Aorta (tissue), 5 donors: ENCODE measurements at regions not wholly inside any gene's neighbourhood (a gene's known extent, or its start where the extent isn't known, plus 50 kb on each side); places are given as distances from the start of the nearest gene placed in this dataset.

Experiments
- ATAC-seq: fragments of 200-7000 bp; cut with Tn5 transposase; one replicate; pipeline ENCODE4 v1.9.1; 2022; ENCODE audit warnings: moderate library complexity; ENCODE audit not compliant: low FRiP score
- DNase-seq, 2 donors: peaks; one replicate each; pipeline ENCODE4 v3.0.0-alpha.2; 2020
- H3K27ac ChIP-seq, 2 donors: one replicate each; pipeline ENCODE4 v1.5.1; 2013; ENCODE audit warnings: low read length in 2 of 2, mild to moderate bottlenecking in 2 of 2, moderate library complexity in 2 of 2, control low read depth in 1 of 2, inconsistent platforms in 1 of 2, low read depth in 1 of 2
- H3K27me3 ChIP-seq, 2 donors: one replicate each; pipeline ENCODE4 v1.6.1; 2013; ENCODE audit warnings: control low read depth in 1 of 2, low read length in 1 of 2, mild to moderate bottlenecking in 1 of 2, moderate library complexity in 1 of 2; ENCODE audit not compliant: insufficient read depth in 2 of 2, control insufficient read depth in 1 of 2
- H3K36me3 ChIP-seq, 2 donors: one replicate each; pipeline ENCODE4 v1.6.1; 2013; ENCODE audit warnings: control low read depth in 1 of 2, low read length in 1 of 2, mild to moderate bottlenecking in 1 of 2; ENCODE audit not compliant: insufficient read depth in 2 of 2, control insufficient read depth in 1 of 2
- H3K4me1 ChIP-seq, 2 donors: one replicate each; pipeline ENCODE4 v1.6.1; 2013; ENCODE audit warnings: low read length in 2 of 2, control low read depth in 1 of 2, mild to moderate bottlenecking in 1 of 2, moderate library complexity in 1 of 2; ENCODE audit not compliant: insufficient read depth in 2 of 2, control insufficient read depth in 1 of 2
- H3K4me3 ChIP-seq, 2 donors: one replicate each; pipeline ENCODE4 v1.5.1; 2013; ENCODE audit warnings: low read length in 2 of 2, control low read depth in 1 of 2, mild to moderate bottlenecking in 1 of 2
- H3K9me3 ChIP-seq: one replicate; pipeline ENCODE4 v1.6.1; 2013; ENCODE audit warnings: mild to moderate bottlenecking, low read length; ENCODE audit not compliant: control insufficient read depth
- WGBS, 2 donors: extraction: QIAGEN DNeasy Blood & Tissue Kit; methylation state at CpG; one replicate each; pipeline ENCODE4 v1.1.7; 2013; 5-methylcytosine and 5-hydroxymethylcytosine counted together
- intact Hi-C, 2 donors: fragments of 100-400 bp; cut with DNase I; formaldehyde crosslinking; loops; one replicate each; pipeline versions ENCODE4 v1.14.2 to v1.15.0; 2022
- donor health status: healthy with polysubstance abuse.
- donor health status: Bipolar disorder and iron deficiency.
- donor health status: DM: no; HTN: no; CAD: no.
- donor health status: DM: no; HTN: no; CAD: no.
- donor health status: DM: yes; HTN: yes; CAD: no.

GRCh38 chr4:22978656-22979055, 285.9 kb downstream of the GBA3 start:
- Histone ChIP-seq H3K4me1 (no peaks in the 10 kb centered on the region), H3K36me3 (no peaks in the 10 kb centered on the region), H3K27me3 (no peaks in the 10 kb centered on the region), H3K27ac (no peak overlapping the region), H3K9me3 (no peaks in the 10 kb centered on the region), H3K4me3 (no peak overlapping the region)
- intact Hi-C loops = no loop called here
- ATAC-seq (no peak), DNase-seq (no peak)

GRCh38 chr4:22970665-22971064, 277.9 kb downstream of the GBA3 start:
- Histone ChIP-seq H3K27me3 (no peaks in the 10 kb centered on the region), H3K36me3 (no peaks in the 10 kb centered on the region), H3K9me3 (no peaks in the 10 kb centered on the region), H3K4me1 (no peaks in the 10 kb centered on the region), H3K4me3 (no peak overlapping the region), H3K27ac (no peak overlapping the region)
- intact Hi-C loops = no loop called here
- DNase-seq = no peak
- no peak for ATAC-seq
- 66 to 68% methylated on average over 1 of the region's 1 CpG for WGBS, 2 donors

- no peak for ATAC-seq
- 54 to 55% methylated on average over 4 of the region's 4 CpGs for WGBS, 2 donors
- Histone ChIP-seq H3K27ac (no peak overlapping the region), H3K4me3 (no peak overlapping the region), H3K9me3 (no peaks in the 10 kb centered on the region), H3K27me3 (no peaks in the 10 kb centered on the region), H3K36me3 (no peaks in the 10 kb centered on the region), H3K4me1 (no peaks in the 10 kb centered on the region)
- no peak for DNase-seq
- intact Hi-C loops = no loop called here
Measured at GRCh38 chr4:22969287-22969896, 276.7 kb downstream of the GBA3 start.

GRCh38 chr4:22962295-22962694, 269.6 kb downstream of the GBA3 start:
- Histone ChIP-seq H3K27ac (no peak overlapping the region), H3K36me3 (no peaks in the 10 kb centered on the region), H3K4me1 (no peaks in the 10 kb centered on the region), H3K9me3 (no peaks in the 10 kb centered on the region), H3K27me3 (no peaks in the 10 kb centered on the region), H3K4me3 (no peak overlapping the region)
- ATAC-seq (no peak), DNase-seq (no peak)
- 26 to 31% methylated on average over 4 of the region's 4 CpGs for WGBS, 2 donors
- intact Hi-C loops = no loop called here

GRCh38 chr4:22959483-22959882, 266.7 kb downstream of the GBA3 start:
- Histone ChIP-seq H3K27me3 (no peaks in the 10 kb centered on the region), H3K27ac (no peak overlapping the region), H3K4me1 (no peaks in the 10 kb centered on the region), H3K36me3 (no peaks in the 10 kb centered on the region), H3K9me3 (no peaks in the 10 kb centered on the region), H3K4me3 (no peak overlapping the region)
- intact Hi-C loops = no loop called here
- no peak for DNase-seq
- ATAC-seq = no peak
- WGBS, 2 donors = 81 to 88% methylated on average over 3 of the region's 3 CpGs

GRCh38 chr4:22957774-22958309, 265.1 kb downstream of the GBA3 start:
- no peaks in the 10 kb centered on the region for H3K36me3 ChIP-seq
- intact Hi-C loops = no loop called here
- no peak for ATAC-seq
- no peak overlapping the region for H3K4me3 ChIP-seq
- 45 to 58% methylated on average over 1 of the region's 1 CpG for WGBS, 2 donors
- H3K4me1 ChIP-seq = no peaks in the 10 kb centered on the region
- no peaks in the 10 kb centered on the region for H3K27me3 ChIP-seq
- H3K27ac ChIP-seq = no peak overlapping the region
- no peaks in the 10 kb centered on the region for H3K9me3 ChIP-seq
- DNase-seq = no peak

- Histone ChIP-seq H3K4me3 (no peak overlapping the region), H3K27me3 (no peaks in the 10 kb centered on the region), H3K9me3 (no peaks in the 10 kb centered on the region), H3K4me1 (no peaks in the 10 kb centered on the region), H3K27ac (no peak overlapping the region), H3K36me3 (no peaks in the 10 kb centered on the region)
- 47 to 62% methylated on average over 6 of the region's 6 CpGs for WGBS, 2 donors
- intact Hi-C loops = no loop called here
- DNase-seq (no peak), ATAC-seq (no peak)
Measured at GRCh38 chr4:22949161-22949855, 256.6 kb downstream of the GBA3 start.

GRCh38 chr4:22947851-22948250, 255.1 kb downstream of the GBA3 start:
- Histone ChIP-seq H3K9me3 (no peaks in the 10 kb centered on the region), H3K27ac (no peak overlapping the region), H3K4me3 (no peak overlapping the region), H3K4me1 (no peaks in the 10 kb centered on the region), H3K36me3 (no peaks in the 10 kb centered on the region), H3K27me3 (no peaks in the 10 kb centered on the region)
- intact Hi-C loops = no loop called here
- no peak for ATAC-seq
- 62 to 66% methylated on average over 5 of the region's 5 CpGs for WGBS, 2 donors
- no peak for DNase-seq

- no peak for ATAC-seq
Measured at GRCh38 chr4:22942920-22943559, 250.3 kb downstream of the GBA3 start.

More at GRCh38 chr4:22942920-22943559, 250.3 kb downstream of the GBA3 start:
- WGBS, 2 donors = 40 to 47% methylated on average over 6 of the region's 6 CpGs
- Histone ChIP-seq H3K27me3 (no peaks in the 10 kb centered on the region), H3K9me3 (no peaks in the 10 kb centered on the region), H3K4me1 (no peaks in the 10 kb centered on the region), H3K36me3 (no peaks in the 10 kb centered on the region), H3K4me3 (no peak overlapping the region), H3K27ac (no peak overlapping the region)
- no peak for DNase-seq
- intact Hi-C loops = no loop called here
